ENCODE measurements at regions not wholly inside any gene's neighbourhood (a gene's known extent, or its start where the extent isn't known, plus 50 kb on each side); places are given as distances from the start of the nearest gene placed in this dataset.
A peak's percentile ranks its signal among the peaks of the same experiment; 100 is the strongest.
"Not testable (repeated sequence)": the region's sequence is repeated elsewhere in the genome, so short reads cannot be mapped to it uniquely, and the experiment has no call there.

- H3K4me3 Mint-ChIP-seq: no peak overlapping the region
- no peaks in the 10 kb centered on the region for H3K27me3 Mint-ChIP-seq (ENCODE audit: low read depth in 3 of 3)
- no peak overlapping the region for H3K27ac Mint-ChIP-seq
- peaks cover 14 to 44% (median 25%) of the 10 kb centered on the region in 6 donors for H3K9me3 Mint-ChIP-seq
- DNase-seq: no peak
- no peaks in the 10 kb centered on the region for H3K4me1 Mint-ChIP-seq
- no peaks in the 10 kb centered on the region for H3K36me3 Mint-ChIP-seq
Observed at GRCh38 chr4:85209161-85209560, 242.7 kb upstream of the WDFY3 start.

GRCh38 chr4:85210353-85210752, 243.9 kb upstream of the WDFY3 start:
- Mint-ChIP-seq H3K36me3 (no peaks in the 10 kb centered on the region), H3K4me3 (no peak overlapping the region), H3K4me1 (no peaks in the 10 kb centered on the region), H3K27me3 (ENCODE audit: low read depth in 3 of 3) (no peaks in the 10 kb centered on the region), H3K9me3 (peaks cover 10 to 44% (median 25%) of the 10 kb centered on the region in 6 donors), H3K27ac (no peak overlapping the region)
- no peak for DNase-seq

- not testable (repeated sequence) for H3K27ac Mint-ChIP-seq; DNase-seq; H3K27me3 Mint-ChIP-seq (ENCODE audit: low read depth in 3 of 3); H3K36me3 Mint-ChIP-seq; H3K4me3 Mint-ChIP-seq; H3K4me1 Mint-ChIP-seq
- peaks cover 27 to 69% (median 36%) of the 10 kb centered on the region in 6 donors for H3K9me3 Mint-ChIP-seq
Observed at GRCh38 chr4:85216571-85216970, 250.1 kb upstream of the WDFY3 start.

- peaks cover 31 to 61% (median 35%) of the 10 kb centered on the region in 6 donors for H3K9me3 Mint-ChIP-seq
- H3K4me1 Mint-ChIP-seq: no peaks in the 10 kb centered on the region
- no peak for DNase-seq
- peaks cover 0 to 3% (median 0%) of the 10 kb centered on the region in 3 donors for H3K27me3 Mint-ChIP-seq (ENCODE audit: low read depth in 3 of 3)
- no peak overlapping the region for H3K27ac Mint-ChIP-seq
- no peaks in the 10 kb centered on the region for H3K36me3 Mint-ChIP-seq
- H3K4me3 Mint-ChIP-seq: no peak overlapping the region
Observed at GRCh38 chr4:85218756-85219155, 252.3 kb upstream of the WDFY3 start.

GRCh38 chr4:85221606-85222005, 253.3 kb upstream of the ARHGAP24 start:
- Mint-ChIP-seq H3K27me3 (ENCODE audit: low read depth in 3 of 3) (peaks cover 0 to 4% (median 3%) of the 10 kb centered on the region in 3 donors), H3K4me1 (no peaks in the 10 kb centered on the region), H3K4me3 (no peak overlapping the region), H3K9me3 (peaks cover 24 to 50% (median 33%) of the 10 kb centered on the region in 6 donors), H3K27ac (no peak overlapping the region), H3K36me3 (no peaks in the 10 kb centered on the region)
- no peak for DNase-seq

GRCh38 chr4:85222561-85222960, 252.4 kb upstream of the ARHGAP24 start:
- no peaks in the 10 kb centered on the region for H3K36me3 Mint-ChIP-seq
- no peak overlapping the region for H3K4me3 Mint-ChIP-seq
- no peak overlapping the region for H3K27ac Mint-ChIP-seq
- H3K9me3 Mint-ChIP-seq: peaks cover 21 to 48% (median 29%) of the 10 kb centered on the region in 6 donors
- H3K4me1 Mint-ChIP-seq: no peaks in the 10 kb centered on the region
- peaks cover 0 to 4% (median 3%) of the 10 kb centered on the region in 3 donors for H3K27me3 Mint-ChIP-seq (ENCODE audit: low read depth in 3 of 3)
- DNase-seq: no peak

GRCh38 chr4:85228264-85228663, 246.7 kb upstream of the ARHGAP24 start:
- DNase-seq: no peak
- H3K4me3 Mint-ChIP-seq: no peak overlapping the region
- peaks cover 0 to 4% (median 0%) of the 10 kb centered on the region in 3 donors for H3K27me3 Mint-ChIP-seq (ENCODE audit: low read depth in 3 of 3)
- no peak overlapping the region for H3K27ac Mint-ChIP-seq
- H3K4me1 Mint-ChIP-seq: no peaks in the 10 kb centered on the region
- H3K36me3 Mint-ChIP-seq: no peaks in the 10 kb centered on the region
- H3K9me3 Mint-ChIP-seq: peaks cover 9 to 27% (median 20%) of the 10 kb centered on the region in 6 donors

- Mint-ChIP-seq H3K27me3 (ENCODE audit: low read depth in 3 of 3) (no peaks in the 10 kb centered on the region), H3K36me3 (no peaks in the 10 kb centered on the region), H3K27ac (no peak overlapping the region), H3K4me1 (no peaks in the 10 kb centered on the region), H3K9me3 (peaks cover 1 to 28% (median 12%) of the 10 kb centered on the region in 6 donors), H3K4me3 (no peak overlapping the region)
- DNase-seq: no peak
Observed at GRCh38 chr4:85233516-85233915, 241.4 kb upstream of the ARHGAP24 start.

GRCh38 chr4:85243857-85244256, 231.1 kb upstream of the ARHGAP24 start:
- Mint-ChIP-seq H3K4me3 (no peak overlapping the region), H3K9me3 (peaks cover 13 to 51% (median 30%) of the 10 kb centered on the region in 6 donors), H3K27me3 (ENCODE audit: low read depth in 3 of 3) (peaks cover 0 to 2% (median 2%) of the 10 kb centered on the region in 3 donors), H3K4me1 (no peaks in the 10 kb centered on the region), H3K27ac (no peak overlapping the region), H3K36me3 (no peaks in the 10 kb centered on the region)
- DNase-seq: no peak

GRCh38 chr4:85244638-85245037, 230.3 kb upstream of the ARHGAP24 start:
- Mint-ChIP-seq H3K9me3 (peaks cover 11 to 47% (median 27%) of the 10 kb centered on the region in 6 donors), H3K4me1 (no peaks in the 10 kb centered on the region), H3K27me3 (ENCODE audit: low read depth in 3 of 3) (peaks cover 0 to 2% (median 2%) of the 10 kb centered on the region in 3 donors), H3K4me3 (no peak overlapping the region), H3K27ac (no peak overlapping the region), H3K36me3 (no peaks in the 10 kb centered on the region)
- no peak for DNase-seq

- H3K27me3 Mint-ChIP-seq (ENCODE audit: low read depth in 3 of 3): peaks cover 0 to 2% (median 0%) of the 10 kb centered on the region in 3 donors
- no peaks in the 10 kb centered on the region for H3K36me3 Mint-ChIP-seq
- H3K9me3 Mint-ChIP-seq: peaks cover 10 to 46% (median 30%) of the 10 kb centered on the region in 6 donors
- H3K4me3 Mint-ChIP-seq: no peak overlapping the region
- DNase-seq: peak in 1 of 3 donors; percentile 0
- no peaks in the 10 kb centered on the region for H3K4me1 Mint-ChIP-seq
- H3K27ac Mint-ChIP-seq: no peak overlapping the region
Observed at GRCh38 chr4:85246055-85246454, 228.9 kb upstream of the ARHGAP24 start.

GRCh38 chr4:85250852-85251251, 224.1 kb upstream of the ARHGAP24 start:
- Mint-ChIP-seq H3K9me3 (peaks cover 9 to 55% (median 39%) of the 10 kb centered on the region in 6 donors), H3K27me3 (ENCODE audit: low read depth in 3 of 3) (peaks cover 0 to 2% (median 0%) of the 10 kb centered on the region in 3 donors), H3K4me1 (no peaks in the 10 kb centered on the region), H3K36me3 (no peaks in the 10 kb centered on the region), H3K27ac (no peak overlapping the region), H3K4me3 (no peak overlapping the region)
- DNase-seq: no peak

GRCh38 chr4:85257817-85258370, 217.1 kb upstream of the ARHGAP24 start:
- H3K27me3 Mint-ChIP-seq (ENCODE audit: low read depth in 3 of 3): no peaks in the 10 kb centered on the region
- H3K4me3 Mint-ChIP-seq: no peak overlapping the region
- no peak for DNase-seq
- H3K4me1 Mint-ChIP-seq: no peaks in the 10 kb centered on the region
- H3K9me3 Mint-ChIP-seq: peaks cover 14 to 37% (median 30%) of the 10 kb centered on the region in 6 donors
- H3K36me3 Mint-ChIP-seq: no peaks in the 10 kb centered on the region
- H3K27ac Mint-ChIP-seq: no peak overlapping the region

- H3K27ac Mint-ChIP-seq: no peak overlapping the region
- H3K9me3 Mint-ChIP-seq: peaks cover 13 to 31% (median 18%) of the 10 kb centered on the region in 6 donors
- no peak overlapping the region for H3K4me3 Mint-ChIP-seq
- no peaks in the 10 kb centered on the region for H3K36me3 Mint-ChIP-seq
- H3K4me1 Mint-ChIP-seq: no peaks in the 10 kb centered on the region
- DNase-seq: no peak
- peaks cover 0 to 4% (median 3%) of the 10 kb centered on the region in 3 donors for H3K27me3 Mint-ChIP-seq (ENCODE audit: low read depth in 3 of 3)
Observed at GRCh38 chr4:85260064-85260463, 214.9 kb upstream of the ARHGAP24 start.

- Mint-ChIP-seq H3K4me3 (no peak overlapping the region), H3K27me3 (ENCODE audit: low read depth in 3 of 3) (peaks cover 0 to 4% (median 3%) of the 10 kb centered on the region in 3 donors), H3K4me1 (no peaks in the 10 kb centered on the region), H3K36me3 (no peaks in the 10 kb centered on the region), H3K27ac (no peak overlapping the region), H3K9me3 (peaks cover 4 to 25% (median 9%) of the 10 kb centered on the region in 6 donors)
- DNase-seq: no peak
Observed at GRCh38 chr4:85265234-85265633, 209.7 kb upstream of the ARHGAP24 start.
